SKM-1 treated with dmso at 0.1 percent for 144 hours (cell line): ENCODE measurements at regions not wholly inside any gene's neighbourhood (a gene's known extent, or its start where the extent isn't known, plus 50 kb on each side); places are given as distances from the start of the nearest gene placed in this dataset.
"Not testable (repeated sequence)": the region's sequence is repeated elsewhere in the genome, so short reads cannot be mapped to it uniquely, and the experiment has no call there.

Experiments
- DNase-seq: peaks from one replicate; lab custom pipeline; 2025; ENCODE audit not compliant: unreplicated experiment; lab: John Stamatoyannopoulos, UW

DNA sequence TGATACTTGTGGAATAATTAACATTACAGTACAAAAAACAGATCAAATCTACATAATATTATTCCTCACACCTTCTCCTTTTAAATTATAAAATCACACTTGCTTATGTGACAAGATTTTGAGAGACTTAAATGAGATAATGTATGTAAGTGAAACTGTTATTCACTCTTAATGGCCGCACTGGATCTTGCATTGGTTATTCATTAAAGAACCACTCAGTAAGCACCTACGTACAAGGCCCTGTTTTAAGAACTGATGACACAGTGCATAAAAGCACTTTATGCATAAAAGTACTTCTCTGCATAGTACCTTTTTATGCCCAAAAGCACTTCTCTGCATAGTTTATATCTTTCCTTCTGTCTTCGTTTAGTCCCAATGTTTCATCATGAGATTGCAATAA lies 172.1 kb downstream of the GOLGA6L6 start:
- no peak for DNase-seq

DNA sequence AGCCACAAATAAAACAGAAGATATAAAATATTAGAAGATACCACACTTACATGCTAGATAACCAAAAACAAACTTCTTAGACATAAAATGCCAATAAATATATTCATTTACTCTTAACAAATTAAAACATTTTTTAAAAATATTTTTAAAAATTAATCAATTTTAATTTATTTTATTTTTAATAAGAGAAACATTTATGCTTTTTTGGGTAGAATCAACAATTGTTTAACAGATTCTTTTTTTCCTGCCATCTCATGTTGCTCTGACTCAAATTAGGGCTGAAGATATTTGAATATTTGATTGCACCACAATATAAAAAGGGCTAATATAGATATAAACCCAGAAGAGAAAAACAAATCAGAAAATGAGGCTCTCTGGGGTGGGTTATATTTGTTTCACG lies 172.6 kb downstream of the GOLGA6L6 start:
- DNase-seq, result no peak

DNA sequence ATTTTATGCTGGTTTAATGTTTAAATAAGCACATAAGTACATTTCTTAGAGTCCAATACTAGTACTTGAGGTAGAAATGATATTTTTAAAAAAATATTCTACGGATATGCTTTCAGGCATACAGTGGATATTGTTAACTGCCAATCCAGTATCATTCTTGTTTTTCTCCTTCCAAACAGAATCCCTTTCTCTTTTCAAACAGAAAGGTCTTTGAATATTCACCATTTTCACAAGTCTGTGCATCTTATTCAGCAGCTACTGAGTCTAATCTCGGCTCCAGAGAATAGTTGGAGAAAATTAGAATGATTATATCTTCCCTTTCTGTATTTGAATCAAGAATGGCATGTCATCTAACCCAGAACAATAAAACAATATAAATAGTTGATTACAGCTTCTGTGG lies 174.5 kb downstream of the GOLGA6L6 start:
- DNase-seq, result no peak

DNA sequence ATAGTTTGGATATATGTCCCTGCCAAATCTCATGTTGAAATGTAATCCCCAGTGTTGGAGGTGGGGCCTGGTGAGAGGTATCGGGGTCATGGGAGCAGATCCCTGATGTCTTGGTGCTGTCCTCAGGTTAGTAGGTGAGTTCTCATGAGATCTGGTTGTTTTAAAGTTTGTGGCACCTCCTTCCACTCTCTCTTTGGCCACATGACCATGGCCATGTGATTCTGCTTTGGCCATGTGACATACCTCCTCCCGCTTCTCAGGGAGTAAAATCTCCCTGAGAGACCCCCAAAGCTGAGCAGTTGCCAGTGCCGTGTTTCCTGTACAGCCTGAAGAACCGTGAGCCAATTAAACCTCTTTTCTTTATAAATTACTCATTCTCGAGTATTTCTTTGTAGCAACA lies 178.0 kb downstream of the GOLGA6L6 start:
- DNase-seq, result not testable (repeated sequence)

DNA sequence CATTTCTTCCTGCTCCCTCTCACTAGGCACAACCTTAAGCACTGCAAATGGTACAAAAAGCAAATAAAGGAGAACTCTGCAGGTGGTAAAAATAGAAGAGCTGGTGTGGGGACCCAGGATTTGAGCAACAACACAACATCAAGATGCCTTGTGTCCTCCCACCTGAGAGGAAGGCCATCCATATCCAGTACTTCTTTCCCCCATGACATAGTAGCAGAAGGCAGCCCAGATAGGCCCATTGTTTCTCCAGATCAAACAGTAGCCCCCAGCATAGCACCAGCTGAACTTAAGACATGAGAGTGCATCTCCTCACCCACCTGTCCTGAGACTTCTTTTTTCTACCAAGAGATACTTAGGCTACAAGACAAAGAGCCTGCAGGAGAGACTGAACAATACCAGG lies 180.5 kb downstream of the GOLGA6L6 start:
- no peak for DNase-seq

DNA sequence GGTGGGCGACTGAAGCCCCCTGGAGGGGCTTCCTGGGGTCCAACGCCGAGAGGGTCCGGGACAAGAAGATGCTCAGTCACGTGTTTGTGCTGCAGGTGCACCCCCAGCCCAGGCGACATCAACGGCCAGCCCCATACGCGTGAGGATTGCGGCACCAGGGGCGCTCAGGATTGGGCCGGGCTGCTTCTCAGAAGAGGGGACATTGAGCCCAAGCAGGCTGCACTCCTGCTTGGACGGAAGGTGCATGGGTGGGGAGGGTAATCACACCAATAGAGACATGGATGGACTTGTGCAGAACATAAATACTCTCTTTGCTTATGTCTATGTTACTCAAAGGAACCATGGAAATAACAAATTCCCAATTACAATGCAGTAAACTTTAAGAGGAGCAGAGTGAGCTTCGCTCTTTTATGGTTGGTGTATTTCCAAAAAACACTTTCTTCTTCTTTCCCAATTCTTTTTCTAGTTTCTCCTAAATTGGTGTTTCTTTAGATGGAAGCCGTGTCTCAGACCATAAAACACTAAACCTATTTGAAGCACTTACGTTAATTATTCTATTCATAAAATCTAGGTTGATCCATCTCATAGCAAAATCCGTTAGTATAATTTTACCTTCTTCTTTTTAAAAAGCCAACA lies 182.7 kb downstream of the GOLGA6L6 start:
- DNase-seq, result no peak

DNA sequence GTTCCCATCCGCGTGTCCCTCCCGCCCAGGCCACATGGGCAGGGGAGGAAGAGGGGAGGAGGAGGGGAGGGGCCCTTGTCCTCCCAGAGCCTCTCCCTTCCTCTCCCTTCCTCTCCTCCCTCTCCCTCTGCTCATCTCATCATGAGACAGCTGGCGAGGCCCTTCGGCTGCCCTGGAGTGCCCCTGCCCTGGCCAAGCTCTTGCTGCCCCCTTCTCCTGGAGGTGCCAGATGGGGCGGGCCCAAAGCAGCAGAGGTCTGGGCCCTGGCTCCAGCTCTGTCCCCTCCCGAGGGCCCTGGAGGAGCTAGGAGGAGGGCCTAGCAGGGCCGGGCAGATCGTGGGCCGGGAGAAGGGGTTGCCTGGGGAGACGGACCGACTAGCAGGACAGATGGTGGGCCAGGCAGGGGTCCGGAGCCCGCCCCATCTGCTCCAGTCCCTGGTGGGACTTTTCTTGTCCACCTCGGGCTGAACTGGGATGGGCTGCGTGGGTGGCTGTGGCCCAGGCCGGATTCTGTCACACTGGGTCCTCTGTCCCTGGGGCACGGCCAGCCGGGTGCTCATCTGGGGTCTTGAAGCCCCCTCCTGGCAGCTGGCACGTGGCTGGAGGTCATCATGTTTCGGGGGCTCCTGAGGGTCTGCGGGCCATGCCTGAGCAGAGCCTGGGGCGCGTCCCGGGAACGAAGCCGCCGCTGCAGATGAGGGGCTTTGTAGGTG lies 183.4 kb downstream of the GOLGA6L6 start:
- no peak for DNase-seq

DNA sequence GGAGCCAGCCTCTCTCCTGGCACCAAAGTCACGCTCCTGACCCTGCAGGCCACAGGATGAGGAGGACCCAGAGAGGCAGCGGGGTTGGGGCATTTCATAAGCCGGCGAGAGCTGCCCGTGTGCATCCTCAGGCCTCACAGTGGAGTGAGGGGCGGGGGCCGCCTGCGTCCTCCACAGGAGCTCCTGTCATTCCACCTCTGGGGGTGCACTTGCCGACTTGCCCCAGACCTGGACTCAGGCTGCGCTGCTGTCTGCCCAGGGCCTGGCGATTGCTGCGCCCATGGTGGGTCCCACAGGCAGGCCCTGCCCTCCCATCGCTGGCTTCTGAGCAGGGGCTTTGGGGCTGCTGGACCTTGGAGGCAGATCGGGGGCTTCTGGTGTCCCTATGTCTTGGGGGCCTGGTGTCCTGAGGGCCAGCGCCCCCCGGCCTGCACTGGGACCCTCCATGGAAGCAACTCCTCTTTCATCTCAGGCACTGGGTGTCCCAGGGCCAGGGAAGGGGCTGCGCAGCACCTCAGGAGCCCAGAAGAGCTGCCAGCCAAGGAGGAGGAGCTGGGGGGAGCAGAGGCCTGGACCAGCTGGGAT lies 184.0 kb downstream of the GOLGA6L6 start:
- DNase-seq, result no peak

DNA sequence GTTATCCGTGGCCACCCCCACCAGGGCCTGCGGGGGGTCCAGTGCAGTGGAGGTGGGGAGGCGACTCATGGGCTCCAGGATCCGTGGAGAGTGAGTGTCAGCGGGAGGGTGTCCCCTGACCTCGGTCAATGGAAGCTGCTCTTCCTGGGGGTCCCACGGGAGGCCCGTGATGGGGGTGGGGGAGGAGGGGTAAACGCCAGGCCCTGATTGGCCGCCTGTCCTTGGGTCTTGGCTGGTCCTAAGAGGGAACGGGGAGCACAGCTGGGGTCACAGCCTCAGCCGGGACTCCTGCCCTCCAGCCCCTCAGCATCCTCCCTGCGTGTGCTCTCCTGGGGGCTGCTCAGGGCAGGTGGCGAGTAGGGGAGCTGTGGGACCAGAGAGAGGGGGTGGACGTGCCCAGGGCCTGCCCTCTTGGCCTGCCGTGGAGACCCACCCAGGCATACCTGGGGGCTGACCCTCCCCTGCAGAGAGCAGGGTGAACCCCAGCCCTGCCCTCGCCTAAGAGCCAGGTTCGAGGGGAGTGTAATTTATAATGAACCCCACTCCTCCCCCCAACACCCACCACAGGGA lies 184.6 kb downstream of the GOLGA6L6 start:
- no peak for DNase-seq

DNA sequence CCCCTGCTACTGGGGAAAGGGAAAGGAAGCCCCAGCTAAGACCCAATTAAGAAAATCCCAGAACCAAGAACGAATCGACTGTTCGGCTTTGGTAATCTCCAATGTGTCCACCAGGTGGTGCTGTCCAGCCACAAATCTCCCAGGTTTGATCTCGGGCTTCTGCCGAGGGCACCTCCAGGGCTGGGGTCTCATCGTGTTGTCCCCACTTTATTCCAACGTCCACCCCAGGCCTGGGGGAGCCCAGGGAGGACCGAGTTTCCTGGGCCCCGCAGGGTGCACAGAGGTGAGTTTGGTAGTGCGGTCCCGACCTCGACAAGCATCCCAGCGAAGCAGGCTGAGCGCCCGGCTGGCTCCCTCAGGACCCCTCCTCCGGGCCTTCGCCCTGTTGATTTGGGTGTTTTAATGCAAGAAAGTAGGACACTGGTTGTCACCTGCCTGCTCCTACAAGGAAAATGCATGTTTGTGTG lies 185.1 kb downstream of the GOLGA6L6 start:
- no peak for DNase-seq

DNA sequence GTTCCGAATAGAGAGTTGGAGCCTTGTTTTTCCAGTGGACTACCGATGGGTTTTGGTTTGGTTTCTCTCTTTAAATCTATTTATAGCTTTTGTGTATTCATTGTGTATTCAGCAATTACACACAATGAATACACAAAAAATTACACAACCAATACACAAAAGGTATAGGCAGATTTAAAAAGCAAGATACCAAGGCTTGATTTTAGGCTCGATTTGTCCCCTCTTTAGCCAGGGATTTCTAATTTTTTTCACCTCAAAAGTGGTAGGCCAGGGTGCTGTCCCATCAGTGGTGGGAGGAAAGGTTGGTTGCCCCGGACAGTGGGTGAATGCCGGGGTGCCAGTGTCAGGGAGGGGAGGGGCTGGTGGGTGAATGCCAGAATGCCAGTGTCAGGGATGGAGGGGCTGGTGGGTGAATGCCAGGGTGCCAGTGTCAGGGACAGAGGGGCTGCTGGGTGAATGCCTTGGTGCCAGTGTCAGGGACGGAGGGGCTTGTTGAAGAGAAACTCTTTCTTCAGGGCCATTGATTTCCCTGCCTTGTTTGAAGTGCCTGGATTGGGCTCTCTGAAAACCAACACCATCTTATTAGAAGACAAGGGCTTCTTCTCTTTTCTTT lies 186.2 kb downstream of the GOLGA6L6 start:
- DNase-seq, result no peak

DNA sequence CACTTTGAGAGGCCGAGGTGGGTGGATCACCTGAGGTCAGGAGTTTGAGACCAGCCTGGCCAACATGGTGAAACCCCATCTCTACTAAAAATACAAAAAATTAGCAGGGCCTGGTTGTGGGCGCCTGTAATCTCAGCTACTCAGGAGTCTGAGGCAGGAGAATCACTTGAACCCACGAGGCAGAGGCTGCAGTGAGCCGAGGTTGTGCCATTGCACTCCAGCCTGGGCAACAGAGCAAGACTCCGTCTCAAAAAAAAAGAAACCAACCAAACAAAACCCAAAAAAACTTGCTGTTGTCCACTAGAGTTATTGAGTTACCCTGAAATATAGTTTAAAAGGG lies 186.7 kb downstream of the GOLGA6L6 start:
- DNase-seq, result not testable (repeated sequence)

DNA sequence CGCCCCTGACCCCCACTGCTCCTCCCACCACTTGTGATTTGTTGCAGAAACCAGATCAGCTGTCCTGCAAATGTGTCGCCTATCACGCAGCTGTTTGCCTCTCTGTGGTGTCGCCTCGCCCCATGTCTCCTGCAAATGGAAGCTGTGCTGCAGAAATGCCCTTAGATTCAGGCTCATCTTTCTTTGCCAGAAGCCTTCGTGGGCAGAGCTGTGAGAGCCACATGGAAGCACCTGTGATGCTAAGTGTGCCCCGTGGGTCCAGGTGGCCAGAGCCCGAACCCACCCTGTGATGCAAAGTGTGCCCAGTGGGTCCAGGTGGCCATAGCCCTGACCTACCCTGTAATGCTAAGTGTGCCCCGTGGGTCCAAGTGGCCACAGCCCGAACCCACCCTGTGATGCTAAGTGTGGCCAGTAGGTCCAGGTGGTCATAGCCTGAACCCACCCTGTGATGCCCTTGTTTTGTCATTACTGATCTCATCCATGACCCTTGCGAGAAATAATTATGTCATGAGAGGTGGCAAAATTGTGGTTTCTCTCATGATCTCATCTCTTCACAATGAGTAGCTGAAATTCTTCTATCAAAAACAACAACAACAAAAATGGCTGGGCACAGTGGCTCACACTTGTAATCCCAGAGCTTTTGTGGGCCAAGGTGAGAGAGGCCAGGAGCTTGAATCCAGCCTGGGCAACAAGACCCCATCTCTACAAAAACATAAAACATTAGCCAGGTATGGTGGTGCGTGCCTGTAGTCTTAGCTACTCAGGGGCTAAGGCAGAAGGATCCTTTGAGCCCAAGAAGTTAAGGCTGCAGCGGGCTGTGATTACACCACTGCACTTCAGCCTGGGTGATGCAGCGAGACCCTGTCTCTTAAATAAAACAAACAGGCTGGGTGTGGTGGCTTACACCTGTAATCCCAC lies 187.4 kb downstream of the GOLGA6L6 start:
- no peak for DNase-seq

DNA sequence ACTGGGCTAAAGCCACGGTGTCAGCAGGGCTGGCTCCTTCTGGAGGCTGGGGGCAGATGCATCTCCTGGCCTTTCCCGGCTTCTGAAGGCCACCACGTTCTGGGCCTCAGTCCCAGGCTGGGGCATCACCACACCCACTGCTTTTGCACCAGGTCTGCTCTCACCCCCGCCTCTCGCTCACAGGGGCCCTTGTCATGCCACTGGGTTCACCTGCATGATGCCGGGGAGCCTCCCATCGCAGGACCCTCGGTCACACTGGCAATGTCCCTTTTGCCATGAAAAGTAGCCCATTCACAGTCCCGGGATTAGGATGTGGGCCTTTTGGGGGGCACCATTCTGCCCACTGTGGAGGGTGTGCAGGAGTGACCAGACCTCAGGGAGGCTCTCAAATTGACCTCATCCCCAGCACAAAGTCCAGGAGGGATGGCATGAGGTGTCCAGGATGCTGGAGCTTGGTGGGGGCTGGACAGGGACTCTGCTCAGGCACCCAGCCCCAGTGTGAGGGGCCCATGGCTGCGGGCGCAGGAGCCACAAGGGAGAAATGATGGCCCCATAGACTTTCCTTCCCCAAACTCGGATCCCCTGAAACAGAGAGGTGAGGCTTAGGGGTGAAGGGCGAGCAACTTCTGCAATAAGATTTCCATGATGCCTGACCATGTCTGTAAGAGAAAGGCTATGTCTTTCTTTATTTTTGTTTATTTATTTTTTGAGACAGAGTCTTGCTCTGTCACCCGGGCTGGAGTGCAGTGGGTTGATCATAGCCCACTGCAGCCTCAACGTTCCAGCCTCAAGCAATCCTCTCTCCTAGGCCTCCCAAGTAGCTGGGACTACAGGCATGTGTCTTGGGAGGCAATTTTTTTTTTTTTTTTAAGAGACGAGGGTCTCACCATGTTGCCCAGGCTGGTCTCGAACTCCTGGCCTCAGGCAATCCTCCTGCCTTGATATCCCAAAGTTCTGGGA lies 189.1 kb downstream of the GOLGA6L6 start:
- DNase-seq, result no peak

DNA sequence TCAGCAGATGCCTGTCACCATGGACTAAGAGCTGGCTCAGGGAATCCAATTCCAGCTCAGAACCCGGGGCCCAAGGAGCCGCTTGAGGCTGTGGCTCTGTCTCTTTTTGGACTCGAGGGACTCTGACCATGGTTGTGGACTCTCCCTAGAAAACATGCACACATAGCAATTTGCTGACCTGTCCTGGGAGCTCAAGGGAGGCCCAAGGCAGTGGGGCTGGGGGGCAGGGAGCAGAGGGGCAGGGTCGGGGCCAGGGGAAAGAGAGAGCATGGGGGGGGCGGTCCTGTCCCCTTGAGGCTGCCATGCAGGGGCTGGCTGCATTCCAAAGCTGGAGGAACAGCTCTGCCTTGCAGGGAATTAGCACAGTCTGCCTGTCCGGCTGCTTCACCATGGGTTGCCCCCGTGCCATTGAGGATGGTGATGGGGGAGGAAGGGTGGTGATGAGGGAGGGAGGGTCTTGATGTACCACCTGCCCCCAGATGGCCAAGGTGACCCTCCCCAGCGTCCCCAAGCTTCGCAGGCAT lies 190.1 kb downstream of the GOLGA6L6 start:
- DNase-seq, result no peak

DNA sequence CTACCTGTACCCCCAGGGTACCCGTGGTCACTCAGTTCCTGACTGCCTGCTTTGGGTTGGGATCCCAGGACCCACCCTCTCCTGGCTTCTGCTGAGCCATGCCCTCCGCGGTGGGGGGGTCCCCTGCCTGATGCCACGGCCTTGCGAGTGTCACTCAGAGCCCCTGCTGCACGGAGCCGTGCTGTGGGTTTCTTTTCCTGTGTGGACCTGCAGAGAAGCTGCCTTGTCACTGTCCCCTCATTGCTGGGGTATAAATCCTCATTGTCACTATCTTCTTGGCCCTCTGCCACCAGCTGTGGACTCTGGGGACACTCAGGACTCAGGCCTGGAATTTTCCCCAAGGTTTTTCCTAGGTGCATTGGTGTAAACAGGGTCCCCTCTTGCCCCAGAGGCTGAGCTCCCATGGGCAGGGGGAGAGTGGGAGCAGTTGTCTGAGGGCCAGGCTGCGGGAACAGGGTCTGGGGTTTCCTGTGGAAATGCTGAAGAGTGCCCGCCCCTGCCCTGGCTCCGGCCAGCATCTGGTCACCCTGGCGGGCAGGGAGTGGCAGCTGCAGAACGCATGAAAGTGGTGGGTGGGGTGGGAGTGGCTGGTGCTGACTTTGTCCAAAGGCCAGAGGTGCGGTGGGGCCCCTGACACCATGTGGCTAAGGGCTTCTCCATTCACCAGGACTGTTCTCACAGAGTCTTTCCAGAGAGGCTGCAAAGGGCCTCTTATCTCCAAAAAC lies 191.7 kb downstream of the GOLGA6L6 start:
- no peak for DNase-seq

DNA sequence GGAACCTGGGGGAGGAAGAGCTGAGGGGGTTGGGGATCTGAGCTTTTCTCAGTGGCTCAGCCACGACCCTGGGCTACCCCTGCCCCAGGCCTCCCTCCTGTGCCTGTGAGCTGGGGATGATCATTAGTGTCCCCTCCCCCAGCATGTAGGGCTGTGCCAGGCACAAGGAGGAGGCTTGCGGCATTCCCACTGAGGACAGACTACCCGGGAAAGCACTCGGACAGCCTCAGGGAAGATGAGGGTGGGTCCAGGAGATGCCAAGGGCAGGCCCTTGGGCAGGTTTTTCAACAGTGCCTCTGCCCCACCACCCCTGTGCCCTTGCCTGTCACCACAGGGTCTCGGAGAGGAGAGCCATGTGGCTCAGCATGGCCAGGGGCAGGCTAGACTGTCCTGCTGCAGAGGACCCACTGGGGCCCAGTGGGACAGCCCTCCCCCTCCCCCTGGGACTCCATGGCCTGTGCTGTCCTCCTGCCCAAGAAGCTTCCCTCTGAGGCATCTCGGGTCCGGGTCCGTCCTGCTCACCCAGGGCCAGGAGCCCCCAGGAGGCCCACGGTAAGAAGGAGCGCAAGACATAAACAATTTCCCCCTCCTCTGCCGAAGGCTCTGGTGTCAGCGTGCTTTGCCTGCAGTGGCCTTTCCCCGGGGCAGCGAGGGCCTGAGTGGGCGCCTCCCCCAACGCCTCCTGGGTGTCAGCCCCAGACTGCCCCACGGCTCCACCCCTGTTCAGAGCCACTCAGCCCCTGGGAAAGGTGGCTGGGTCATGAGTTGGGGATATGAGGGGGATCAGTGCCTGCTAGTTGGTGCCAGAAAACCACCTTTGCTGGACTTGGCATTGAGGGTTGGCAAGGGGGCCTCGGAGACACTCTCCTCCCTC lies 192.5 kb downstream of the GOLGA6L6 start:
- DNase-seq, result no peak
